B cell (primary cell): ENCODE measurements at regions not wholly inside any gene's neighbourhood (a gene's known extent, or its start where the extent isn't known, plus 50 kb on each side); places are given as distances from the start of the nearest gene placed in this dataset.

Source experiments
- CTCF ChIP-seq: fragments of 200-600 bp; IDR thresholded peaks from one replicate; pipeline ENCODE4 v1.8.0; 2022; ENCODE audit warnings: antibody characterized with exemption, mild to moderate bottlenecking
- EZH2 ChIP-seq: IDR thresholded peaks from 2 replicates; pipeline ENCODE4 v1.6.1; 2012; ENCODE audit warnings: borderline replicate concordance, low read depth, mild to moderate bottlenecking, moderate library complexity, low read length; ENCODE audit not compliant: insufficient read depth, poor library complexity, severe bottlenecking

- TF ChIP-seq CTCF (no peak), EZH2 (no peak)
Observed at GRCh38 chr14:97268097-97268496, 470.9 kb downstream of the VRK1 start.
